Fibroblast of peridontal ligament (primary cell): ENCODE measurements at regions not wholly inside any gene's neighbourhood (a gene's known extent, or its start where the extent isn't known, plus 50 kb on each side); places are given as distances from the start of the nearest gene placed in this dataset.

ENCODE experiments used
- DNase-seq: peaks from one replicate; pipeline ENCODE4 v3.0.0-alpha.2; 2010; ENCODE audit errors: extremely low read depth

DNA sequence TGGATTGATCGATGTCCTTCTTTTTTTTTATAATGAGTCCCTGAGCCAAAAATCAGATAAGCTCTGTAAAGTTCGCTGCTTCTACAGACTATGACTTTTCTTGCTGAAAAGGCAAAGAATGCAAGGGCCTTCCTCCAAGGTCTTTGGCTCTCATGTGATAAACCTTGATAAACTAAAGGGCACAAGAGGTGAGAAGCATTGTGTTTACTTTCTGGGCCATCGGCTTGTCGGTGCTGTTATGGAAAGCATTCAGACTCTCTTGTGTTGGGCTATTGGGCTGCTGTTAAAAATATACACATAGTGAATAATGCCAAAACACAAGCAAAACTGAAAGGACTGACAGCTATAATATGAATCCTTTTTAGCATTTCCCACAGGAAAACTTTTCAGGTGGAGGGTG, 472.4 kb upstream of the SPHKAP start:
- no peak for DNase-seq

DNA sequence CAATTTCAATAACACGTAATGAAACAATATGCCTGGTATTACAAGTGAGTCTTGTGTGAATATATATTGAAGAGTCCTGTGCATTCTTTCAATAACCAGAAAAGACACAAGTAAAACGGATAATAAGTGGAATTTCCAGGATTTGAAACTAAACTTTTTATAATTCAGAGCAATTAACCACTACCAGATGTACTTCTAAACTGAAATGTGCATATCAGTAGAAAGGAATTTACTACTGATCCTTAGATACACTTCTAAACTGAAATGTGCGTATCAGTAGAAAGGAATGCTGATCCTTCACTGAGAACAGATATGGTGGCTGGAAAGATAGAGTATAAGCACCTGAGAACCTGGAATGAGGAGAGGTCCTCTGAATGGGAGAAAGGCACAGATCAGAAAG, 470.9 kb upstream of the SPHKAP start:
- peak; percentile 42 for DNase-seq

DNA sequence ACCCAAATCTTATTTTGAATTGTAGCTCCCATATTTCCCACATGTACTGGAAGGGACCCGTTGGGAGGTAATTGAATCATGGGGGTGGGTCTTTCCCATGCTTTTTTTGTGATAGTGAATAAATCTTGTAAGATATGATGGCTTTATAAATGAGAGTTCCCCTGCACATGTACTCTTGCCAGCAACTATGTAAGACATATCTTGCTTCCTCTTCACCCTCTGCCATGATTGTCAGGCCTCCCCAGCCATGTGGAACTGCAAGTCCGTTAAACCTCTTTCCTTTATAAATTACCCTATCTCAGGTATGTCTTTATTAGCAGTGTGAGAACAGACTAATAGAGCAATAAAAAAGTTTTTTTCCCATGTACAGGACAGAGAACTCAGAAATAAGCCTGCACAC, 468.4 kb upstream of the SPHKAP start:
- no peak for DNase-seq

DNA sequence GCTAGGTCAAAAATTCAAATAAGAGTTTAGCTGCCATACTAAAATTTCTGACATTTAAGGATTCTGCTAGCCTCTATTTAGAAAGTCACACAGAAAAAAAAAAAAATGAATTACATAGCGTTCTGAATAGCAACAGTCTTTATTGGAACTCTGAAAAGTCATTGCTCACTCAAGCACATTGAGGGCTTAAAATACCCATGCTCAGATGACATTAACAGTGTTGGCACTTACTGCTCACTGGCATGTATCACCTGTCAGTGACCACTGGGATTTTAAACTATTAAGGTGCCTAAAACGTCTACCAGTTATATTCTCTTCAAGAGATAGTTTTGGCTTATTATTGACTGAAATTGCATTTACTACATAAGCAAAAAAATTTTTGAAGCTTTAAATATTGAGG, 468.0 kb upstream of the SPHKAP start:
- DNase-seq, result no peak

DNA sequence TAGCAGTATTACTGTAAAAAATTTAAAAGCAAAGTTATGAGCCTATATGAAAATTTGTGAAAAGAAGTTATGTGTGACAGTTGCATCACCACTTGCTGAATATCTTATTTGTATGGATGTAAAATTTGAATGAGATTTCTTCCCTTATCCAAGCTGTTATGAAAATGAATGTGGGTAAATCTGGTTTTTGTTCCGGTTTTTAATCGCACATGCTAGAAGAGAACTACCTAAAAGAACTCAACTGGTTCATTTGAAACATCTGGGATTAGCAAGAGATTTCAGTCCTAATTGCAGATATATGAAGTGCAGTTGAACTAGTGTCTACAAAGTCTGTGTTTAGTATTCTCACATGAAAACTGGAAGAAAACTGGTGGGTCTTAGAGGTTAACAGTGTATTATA, 467.1 kb upstream of the SPHKAP start:
- no peak for DNase-seq

DNA sequence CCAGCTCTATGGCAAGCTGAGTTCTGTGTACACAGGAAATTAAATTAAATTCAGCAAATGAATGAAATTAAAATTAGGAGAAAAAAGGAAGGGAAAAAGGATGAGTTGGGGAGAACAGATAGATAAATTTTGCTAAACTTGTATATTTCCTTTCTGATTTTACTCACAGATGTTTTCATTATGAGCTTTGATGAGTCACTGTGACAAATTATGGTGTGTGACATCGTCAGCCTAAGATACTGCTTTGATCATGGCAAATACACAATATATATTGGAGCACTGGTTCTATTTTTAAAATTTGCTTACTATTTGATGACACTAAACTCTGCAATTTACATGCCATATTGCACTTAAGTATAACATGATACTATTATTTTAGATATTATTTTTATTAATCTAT, 464.6 kb upstream of the SPHKAP start:
- DNase-seq, result peak; percentile 15

DNA sequence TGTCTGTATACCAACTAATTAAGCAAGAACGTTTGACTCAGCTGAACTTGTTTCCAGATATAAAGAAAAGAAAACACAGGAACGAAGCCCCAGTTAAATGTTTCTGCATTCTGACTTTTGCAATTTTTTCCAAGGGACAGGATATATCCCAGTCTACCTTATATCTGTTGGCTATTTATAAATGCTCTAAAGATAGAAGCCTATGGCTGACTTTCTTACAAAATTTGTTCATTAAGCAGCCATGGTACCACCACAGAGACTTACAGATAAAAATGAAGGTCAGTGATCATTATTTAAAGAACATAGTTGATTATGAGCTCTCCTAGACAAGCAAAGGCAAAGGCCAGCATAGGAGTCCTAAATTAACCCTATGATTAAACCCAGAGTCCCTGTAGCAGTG, 462.7 kb upstream of the SPHKAP start:
- no peak for DNase-seq

DNA sequence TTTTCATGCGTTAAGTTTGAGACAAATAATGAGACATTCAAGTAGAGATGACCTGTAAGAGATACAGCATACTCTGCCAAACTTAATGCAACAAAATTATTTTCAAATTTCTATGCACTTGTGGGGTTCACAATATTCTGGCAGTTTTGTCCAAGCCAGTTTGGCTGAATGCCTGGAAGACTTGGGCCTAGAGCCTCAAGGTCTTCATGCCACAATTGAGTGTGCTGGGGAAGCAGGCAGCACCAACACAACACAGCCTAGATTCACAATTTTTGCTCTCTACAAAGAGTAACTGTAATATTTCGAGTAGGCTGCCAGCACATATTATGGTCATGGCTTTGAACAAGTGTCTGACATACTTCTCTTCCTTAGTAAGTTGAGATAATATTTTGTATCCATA, 461.4 kb upstream of the SPHKAP start:
- no peak for DNase-seq

DNA sequence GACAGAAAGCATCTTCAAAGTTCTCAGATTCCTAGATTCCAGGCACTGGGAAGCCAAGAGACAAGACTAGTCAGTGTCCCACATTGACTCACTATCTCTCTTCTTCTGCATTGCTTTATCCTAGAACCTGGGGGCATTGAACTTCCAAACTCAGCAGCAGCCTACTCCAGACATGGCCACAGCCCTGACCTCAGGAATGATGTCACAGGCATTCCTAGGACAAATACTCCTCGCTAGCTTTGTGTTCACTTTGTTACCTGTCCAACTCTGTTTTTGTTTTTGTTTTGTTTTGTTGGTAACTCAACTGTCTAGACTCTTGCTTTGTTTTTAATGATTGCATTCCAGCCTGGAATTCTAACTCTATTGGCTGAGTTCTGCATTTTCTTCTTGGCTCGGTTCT, 449.3 kb upstream of the SPHKAP start:
- DNase-seq, result no peak

DNA sequence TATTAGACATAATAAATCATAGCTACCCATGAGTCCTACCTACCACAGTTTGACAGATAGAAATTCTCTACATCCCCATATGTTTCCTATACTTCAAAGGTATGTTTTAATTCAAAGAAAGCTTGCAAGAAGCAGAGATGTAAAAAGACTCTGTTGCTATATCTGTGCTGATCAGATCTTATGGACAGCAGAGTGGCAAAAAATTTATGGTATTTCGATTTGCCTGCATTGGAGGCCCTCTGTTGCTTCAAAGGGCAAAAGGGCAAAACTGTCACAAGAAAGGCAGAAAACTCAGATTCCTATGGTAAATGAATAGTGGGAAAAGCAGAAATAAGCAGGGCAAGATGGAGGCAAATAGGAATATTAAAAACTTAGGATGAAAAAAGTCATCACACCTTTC, 447.8 kb upstream of the SPHKAP start:
- DNase-seq, result no peak

DNA sequence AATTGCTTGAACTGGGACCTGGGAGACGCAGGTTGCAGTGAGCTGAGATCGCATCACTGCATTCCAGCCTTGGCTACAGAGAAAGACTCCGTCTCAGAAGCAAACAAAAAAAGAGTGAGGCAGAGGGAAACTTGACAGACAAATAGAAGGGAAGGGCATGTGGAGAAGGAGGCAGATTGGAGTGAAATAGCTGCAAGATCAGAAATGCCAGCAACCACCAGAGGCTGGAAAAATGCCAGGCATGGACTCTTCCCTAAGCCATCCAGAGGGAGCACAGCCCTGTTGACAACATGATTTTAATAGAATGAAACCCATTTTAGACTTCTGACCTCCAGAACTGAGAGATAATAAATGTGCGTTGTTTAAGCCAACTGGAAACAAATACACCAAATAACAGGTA, 447.2 kb upstream of the SPHKAP start:
- DNase-seq, result peak; percentile 33

DNA sequence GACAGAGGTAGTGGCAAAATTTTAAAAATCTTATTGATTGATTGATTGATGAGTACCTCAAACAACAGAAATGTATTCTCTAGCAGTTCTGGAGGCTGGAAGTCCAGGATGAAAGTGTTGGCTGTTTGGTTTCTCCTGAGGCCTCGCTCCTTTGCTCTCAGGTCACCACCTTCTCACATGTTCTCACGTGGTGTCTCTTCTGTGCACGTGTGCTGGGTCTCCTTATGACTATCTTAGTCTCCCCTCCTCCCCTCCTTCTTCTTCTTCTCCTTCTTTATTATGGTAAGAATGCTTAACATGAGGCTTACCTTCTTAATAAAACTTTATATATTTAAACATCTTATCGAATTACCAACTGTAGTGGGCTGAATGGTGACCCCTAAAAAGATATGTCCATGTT, 446.0 kb upstream of the SPHKAP start:
- no peak for DNase-seq

DNA sequence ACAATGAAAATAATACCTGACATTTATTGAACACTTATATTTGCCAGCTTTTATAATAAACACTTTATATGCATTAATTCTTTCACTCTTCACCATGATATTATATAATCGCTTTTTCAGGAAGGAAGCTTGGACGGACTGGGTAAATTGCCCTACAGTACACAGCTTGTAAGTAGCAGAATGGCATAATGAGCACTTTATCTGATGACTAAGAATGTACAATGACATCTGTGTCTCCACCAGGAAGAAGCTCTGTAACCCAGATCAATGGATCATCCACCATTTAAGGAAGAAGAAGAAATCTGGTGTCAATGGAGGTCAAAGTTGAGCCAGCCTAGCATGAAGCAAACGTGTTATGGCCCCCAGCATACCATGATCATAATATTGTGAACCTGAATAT, 444.0 kb upstream of the SPHKAP start:
- no peak for DNase-seq

DNA sequence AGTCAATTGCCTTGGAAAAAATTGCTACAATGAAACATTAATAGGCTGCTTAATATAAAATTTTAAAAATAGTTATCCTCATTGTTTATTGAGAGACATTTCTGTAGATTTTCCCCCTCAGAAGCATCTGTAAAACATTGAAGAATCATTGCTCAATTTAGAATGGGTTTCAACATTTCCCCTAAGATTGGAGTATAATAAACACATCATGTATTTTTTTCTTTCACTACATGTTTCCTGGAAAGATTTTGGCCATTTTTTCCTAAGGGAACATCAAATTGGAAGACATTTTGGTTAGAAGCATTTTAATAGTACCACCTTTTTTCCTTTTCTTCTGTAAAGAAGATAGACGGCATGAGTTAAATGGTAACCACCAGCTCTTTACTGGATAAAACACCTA, 443.2 kb upstream of the SPHKAP start:
- DNase-seq, result peak; percentile 20

DNA sequence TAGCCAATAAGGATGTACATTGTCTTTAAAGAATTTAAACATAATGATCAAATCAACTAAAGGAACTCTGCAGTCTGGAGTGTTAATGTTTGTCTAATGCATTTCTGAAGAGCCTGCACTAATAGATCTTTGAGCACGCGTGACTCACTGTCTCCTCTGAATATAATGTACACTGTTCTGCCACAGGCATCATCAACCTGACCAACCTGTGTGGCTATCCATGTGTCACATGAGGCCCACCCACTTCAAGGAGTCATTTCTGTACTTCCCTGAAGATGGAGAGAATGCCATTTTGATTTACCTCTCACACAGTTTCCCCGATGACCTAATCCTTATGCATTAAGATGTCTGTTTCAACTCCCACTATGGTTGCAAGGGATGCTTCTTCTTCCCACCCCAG, 434.0 kb upstream of the SPHKAP start:
- no peak for DNase-seq

DNA sequence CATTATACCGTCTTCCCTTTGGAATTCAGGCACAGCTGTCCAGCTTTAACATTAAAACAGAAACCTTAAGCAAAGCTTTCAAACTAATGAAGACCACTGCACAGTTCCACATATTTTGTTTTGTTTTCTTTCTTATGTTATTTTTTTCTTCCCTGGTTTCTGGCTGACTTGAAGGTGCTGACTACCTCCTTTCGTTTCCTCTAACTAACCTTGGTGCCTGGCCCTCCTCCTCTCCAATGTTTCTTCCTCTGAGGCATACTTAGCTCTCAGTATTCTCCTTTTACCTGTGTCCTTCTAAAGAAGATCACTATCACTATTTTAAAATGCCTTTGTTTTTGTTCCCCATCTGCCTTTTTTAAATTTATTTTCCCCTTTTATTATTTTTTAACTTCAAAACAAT, 433.3 kb upstream of the SPHKAP start:
- DNase-seq, result no peak

DNA sequence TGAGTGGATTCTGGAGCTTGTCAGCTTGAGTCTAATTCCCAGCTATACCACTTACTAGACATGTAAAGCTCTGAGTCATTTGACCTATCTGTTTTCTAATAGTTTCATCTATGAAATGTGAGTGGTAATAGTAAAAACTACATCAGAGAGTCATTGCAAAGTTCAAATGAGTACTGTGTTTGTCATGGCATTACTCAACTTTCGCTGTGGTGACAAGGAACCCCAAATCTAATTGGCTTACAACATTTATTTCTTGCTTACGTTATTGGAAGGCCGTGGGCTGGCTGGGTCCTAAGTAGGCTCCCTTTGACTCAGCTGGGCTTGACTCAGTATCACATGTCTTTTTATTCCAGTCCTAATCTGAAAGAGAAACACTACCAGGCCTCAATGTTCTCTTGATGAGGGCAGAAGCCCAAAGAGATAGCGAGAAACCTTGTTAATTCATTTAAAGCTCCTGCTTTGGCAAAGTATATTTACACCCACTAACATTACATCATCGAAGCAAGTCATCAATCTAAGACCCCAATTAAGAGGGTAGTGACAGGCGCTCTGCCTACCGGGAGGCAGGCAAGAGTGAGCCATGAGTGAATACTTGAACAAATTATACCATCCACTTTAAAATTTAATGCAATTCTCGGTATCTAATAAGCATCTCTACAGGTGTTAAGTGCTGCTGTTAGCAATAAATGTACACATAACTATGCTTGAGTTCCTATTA, 431.8 kb upstream of the SPHKAP start:
- peak; percentile 87 for DNase-seq

DNA sequence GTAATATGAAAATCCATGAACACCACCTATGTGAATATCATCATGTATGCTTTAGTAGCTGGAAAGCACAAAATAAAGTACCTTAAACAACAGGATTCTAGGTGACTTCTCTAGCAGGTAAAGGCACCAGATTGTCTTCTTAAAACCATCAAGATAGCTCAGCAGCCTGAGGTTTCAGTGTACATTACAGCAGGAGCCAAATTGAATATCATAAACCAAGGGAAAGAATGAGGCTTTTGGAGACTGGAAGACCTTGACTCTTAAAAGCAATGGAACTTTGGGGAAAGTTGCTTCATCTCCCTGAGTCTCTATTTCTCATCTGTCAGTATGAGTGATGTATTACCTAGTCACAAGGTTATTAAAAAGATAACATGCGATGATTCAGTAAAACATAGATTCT, 429.7 kb upstream of the SPHKAP start:
- no peak for DNase-seq

DNA sequence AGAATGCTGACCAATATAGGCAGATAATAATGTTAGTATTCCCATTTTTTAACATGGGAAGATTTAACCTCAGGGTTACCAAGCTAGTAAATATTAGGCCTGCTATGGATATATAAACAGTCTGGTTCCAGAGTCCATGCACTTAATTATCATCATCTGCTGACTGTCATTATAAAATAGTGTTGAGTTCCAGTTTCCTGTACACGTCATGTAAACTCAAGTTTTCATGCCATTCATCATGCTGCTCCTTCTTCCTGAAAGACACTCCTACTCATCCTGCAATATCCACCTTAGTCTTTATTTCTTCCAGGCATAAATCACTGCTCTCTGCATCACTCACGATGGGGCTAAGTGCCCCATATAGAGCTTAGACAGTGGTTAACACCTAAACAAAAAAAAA, 420.8 kb upstream of the SPHKAP start:
- DNase-seq, result no peak

DNA sequence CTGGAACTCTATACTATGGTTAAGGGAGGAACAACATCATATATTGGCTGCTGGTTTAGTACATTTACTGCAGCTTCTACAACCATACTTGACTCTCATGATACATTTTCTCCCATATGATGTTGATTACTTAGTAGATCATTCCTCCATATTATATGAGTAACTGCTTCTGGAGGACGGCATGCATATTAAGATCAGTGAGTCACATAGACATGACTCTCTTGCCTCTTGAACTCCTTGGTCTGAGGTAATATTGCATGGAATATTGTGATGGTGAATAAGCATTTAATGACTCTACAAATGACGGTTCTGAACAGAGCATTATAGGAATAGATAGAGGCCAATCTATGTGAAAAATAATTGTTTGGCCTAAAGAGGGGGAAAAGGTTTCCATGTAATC, 418.8 kb upstream of the SPHKAP start:
- DNase-seq, result peak; percentile 86

DNA sequence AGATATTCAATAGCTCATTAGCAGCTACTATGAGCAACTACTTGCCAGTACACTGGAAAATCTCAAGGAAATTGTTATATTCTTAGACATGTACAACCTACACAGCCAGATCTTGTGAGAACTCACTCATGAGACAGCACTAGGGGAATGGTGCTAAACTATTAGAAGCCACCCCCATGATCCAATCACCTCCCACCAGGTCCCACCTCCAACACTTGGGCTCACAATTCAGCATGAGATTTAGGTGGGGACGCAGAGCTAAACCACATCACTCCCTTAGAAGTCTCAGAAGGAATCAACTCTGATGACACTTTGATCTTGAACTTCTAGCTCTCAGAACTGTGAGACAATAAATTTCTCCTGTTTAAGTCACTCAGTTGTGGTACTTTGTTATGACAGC, 418.3 kb upstream of the SPHKAP start:
- no peak for DNase-seq

DNA sequence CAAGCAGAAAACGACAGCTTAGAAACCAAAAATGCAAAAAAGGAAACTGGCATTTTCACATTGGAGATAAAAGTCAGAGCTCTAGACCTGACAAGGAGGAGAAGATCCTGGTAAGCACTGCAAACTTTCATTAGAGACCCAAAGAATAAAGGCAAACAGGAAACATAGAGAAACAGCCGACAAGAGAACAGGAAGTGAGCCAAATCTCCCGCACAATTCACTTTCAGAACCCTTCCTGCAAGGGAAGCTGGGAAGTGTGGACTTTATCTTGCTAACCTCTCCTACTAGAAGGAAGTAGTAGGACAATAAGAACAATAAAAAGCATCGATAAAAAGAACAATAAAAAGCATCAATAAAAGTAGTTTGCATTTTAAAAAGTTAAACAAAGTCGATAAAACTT, 417.8 kb upstream of the SPHKAP start:
- DNase-seq, result no peak

DNA sequence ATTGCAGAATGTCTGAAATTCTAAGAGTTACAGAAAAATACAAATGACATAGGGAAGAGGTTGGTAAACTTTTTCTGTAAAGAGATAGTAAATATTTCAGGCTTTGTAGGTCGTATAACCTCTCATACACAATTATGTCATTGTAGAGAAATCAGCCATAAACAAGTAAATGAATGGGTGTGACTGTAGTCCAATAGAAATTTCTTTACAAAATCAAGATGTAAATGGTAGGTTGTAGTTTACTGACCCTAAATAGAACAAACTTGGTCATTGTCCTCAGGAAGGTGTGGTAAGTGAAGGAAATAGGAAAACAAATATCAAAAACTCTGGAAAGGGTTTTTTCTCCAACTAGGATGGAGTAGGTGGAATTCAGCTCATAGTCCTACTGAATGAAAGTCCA, 415.5 kb upstream of the SPHKAP start:
- no peak for DNase-seq

DNA sequence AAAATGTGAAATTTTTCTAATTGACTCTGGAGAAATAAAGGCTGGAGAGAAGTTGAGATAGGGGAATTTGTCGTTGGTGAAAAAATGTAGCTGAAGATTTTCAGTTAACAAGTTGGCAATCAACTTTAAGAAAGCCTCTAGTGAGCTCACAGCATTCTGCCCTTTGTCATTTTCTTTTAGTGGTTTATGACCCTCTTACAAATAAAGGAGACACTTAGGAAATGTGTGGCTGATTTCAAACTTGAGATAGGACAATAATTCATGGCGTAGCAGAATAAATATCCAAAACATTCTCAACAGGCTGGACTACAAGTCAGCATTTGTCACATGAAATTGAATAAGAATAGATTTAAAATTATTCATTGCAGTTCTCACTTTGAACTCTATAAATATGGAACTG, 412.5 kb upstream of the SPHKAP start:
- DNase-seq, result no peak

DNA sequence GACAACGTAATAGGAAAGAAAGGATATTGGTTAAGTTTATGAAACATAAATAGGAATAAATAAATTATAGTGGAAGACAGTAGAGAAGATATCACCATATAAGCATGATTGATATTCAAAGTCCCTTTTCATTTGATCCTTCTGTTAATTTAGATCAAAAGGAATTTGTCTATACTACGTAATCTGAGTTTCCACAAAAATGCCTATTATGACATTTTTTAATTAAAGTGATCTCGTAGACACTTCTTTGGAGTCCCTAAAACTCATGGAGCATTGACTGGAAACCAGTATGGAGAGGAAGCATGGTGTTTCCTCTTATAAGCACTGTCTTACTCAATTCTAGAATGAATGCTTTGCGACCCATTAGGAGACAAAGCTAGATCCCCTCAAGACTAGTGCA, 411.4 kb upstream of the SPHKAP start:
- DNase-seq, result no peak
